UCSD-AML1 (cell line): ENCODE measurements at regions not wholly inside any gene's neighbourhood (a gene's known extent, or its start where the extent isn't known, plus 50 kb on each side); places are given as distances from the start of the nearest gene placed in this dataset.
"Not testable (repeated sequence)": the region's sequence is repeated elsewhere in the genome, so short reads cannot be mapped to it uniquely, and the experiment has no call there.

Experiments
- DNase-seq: peaks from one replicate; lab custom pipeline; 2025; ENCODE audit not compliant: unreplicated experiment; lab: John Stamatoyannopoulos, UW

GRCh38 chrX:69065451-69065850 is 99.8 kb downstream of the PJA1 start:
- no peak for DNase-seq

DNA sequence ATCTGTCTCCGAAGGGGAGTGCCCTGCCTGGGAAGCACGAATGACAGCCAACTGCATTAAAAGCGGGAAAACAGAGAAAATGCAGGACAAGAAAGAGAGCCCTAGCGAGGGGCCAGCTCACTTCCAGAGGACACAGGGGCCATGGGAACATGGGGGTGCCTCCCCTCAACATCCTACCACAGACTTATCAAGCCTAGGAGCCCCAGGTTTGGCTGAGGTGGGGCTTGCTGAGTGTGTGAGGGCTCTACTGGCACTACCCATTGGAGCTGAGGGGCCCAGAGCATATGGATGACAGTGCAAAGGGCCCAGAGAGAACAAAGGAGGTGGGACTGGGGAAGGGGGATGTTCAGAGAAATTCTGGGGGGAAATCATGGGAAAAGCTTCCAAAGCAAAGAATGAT is 101.8 kb downstream of the PJA1 start:
- DNase-seq = no peak

DNA sequence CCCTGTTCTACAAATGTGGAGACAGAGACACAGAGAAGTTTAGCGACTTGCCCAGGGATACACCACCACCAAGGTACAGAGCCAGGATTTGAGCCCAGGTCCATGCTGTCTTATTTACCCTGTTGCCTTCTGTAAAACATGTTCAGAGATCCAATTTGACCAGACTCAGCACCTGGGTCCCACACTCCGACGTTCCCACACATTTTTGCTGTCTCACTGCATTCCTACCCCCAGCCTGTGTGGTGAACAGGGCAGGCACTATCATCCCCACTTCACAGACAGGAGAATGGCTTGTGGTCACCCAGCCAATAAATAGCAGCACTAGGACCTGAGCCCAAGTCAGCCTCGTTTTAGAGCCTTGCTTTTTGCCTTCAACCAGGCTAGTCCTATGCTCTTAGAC is 102.8 kb downstream of the PJA1 start:
- no peak for DNase-seq

- DNase-seq = no peak
Measured at GRCh38 chrX:69060631-69061408, 104.4 kb downstream of the PJA1 start.

DNA sequence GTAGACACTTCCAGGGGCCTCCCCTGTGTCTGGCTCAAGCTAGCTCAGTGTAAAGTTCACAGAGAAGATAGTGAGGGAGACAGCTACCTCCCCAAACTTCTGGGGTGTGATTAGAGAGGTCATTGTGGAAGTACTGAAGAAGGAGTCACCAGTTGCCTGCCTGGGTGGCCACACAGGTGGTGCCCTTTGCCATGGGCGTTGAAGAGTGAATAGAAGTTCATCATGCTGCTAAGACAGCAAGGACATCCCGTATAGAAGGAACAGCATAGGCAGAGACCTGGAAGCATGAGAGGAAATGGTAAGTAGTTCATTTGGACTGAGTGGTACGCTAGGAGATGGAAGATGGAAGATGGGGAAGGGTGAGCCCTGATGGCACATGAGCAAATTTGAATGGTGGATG is 110.1 kb downstream of the PJA1 start:
- no peak for DNase-seq

GRCh38 chrX:69054497-69054896 is 110.8 kb downstream of the PJA1 start:
- DNase-seq = not testable (repeated sequence)

GRCh38 chrX:69051901-69052300 is 113.4 kb downstream of the PJA1 start:
- DNase-seq = no peak

DNA sequence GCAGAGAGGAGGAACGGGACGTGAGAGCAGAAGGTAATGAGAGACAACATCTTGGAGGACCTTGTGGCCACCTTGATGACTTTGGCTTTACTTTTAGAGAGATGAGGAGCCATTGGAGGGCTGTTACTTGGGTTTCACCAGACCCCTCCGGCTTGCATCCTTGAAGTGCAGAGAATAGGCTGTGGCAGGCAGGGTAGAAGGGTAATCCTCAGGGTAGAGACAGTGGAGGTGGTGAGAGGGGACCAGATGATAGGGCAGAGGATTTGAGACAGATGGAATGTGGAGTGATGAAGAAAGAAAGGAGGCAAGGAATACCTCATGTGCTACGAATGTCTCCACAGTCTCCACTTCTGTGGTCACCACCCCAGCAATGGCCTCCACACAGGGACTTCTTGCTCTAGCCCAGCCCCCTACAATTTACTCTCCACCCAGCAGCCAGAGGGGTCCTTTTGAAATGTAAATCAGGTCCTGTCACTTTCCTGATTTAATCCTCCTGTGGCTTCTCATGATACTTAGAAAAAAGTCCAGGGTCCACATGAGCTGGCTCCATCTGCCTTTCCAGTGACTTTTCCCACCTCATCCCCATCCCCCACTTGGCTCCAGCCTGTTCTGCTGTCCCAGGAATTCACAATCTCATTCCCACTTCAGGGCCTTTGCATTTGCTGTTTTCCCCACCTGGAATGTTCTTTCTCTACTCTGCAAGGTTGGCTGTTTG is 115.0 kb downstream of the PJA1 start:
- DNase-seq = no peak

DNA sequence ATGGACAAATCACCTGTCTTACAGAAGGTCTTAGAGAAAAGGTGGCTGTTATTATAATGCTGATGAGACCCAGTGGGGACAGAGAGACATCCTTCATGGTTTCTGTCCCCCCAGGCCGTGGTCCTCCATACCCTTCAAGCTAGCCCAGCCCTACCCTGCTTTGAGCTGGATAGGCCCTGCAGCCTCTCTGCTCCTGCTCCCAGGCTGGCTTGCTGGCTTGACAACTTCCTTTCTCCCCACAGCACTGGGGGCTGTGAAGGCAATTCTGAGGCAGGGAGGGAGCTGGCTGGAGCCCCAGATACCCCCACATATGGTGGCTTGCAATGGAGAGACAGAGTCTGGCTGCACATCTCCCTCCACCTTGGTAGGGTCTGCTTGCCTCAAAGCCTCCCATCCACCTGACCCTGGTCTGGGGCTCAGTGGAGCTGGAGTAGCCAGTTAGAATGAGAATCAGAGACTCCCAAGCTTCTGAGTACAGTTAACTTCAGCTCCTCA is 118.2 kb downstream of the PJA1 start:
- no peak for DNase-seq

- no peak for DNase-seq
Measured at GRCh38 chrX:69045616-69046345, 119.5 kb downstream of the PJA1 start.

- no peak for DNase-seq
Measured at GRCh38 chrX:69038816-69039215, 126.4 kb downstream of the PJA1 start.

- DNase-seq = no peak
Measured at GRCh38 chrX:69038188-69038587, 127.1 kb downstream of the PJA1 start.

DNA sequence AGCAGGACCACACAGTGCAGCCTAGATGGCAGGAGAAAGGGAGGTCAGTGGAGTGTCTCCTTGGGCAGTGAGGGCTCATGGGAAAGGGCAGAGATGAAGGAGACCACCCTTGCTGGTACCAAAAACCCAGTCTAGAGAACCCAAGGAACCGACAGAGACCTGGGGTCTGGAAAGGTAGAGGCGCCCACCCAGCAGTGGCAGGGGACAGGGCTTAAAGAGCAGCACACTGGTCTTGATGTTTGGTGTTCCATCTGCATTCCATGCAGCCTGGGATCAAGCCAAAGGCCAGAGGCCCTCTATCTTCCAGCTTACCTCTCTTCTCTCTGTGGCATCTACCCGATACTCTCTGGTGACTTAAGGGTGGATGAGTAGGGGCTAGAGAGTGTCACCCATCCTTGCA is 127.5 kb downstream of the PJA1 start:
- no peak for DNase-seq

DNA sequence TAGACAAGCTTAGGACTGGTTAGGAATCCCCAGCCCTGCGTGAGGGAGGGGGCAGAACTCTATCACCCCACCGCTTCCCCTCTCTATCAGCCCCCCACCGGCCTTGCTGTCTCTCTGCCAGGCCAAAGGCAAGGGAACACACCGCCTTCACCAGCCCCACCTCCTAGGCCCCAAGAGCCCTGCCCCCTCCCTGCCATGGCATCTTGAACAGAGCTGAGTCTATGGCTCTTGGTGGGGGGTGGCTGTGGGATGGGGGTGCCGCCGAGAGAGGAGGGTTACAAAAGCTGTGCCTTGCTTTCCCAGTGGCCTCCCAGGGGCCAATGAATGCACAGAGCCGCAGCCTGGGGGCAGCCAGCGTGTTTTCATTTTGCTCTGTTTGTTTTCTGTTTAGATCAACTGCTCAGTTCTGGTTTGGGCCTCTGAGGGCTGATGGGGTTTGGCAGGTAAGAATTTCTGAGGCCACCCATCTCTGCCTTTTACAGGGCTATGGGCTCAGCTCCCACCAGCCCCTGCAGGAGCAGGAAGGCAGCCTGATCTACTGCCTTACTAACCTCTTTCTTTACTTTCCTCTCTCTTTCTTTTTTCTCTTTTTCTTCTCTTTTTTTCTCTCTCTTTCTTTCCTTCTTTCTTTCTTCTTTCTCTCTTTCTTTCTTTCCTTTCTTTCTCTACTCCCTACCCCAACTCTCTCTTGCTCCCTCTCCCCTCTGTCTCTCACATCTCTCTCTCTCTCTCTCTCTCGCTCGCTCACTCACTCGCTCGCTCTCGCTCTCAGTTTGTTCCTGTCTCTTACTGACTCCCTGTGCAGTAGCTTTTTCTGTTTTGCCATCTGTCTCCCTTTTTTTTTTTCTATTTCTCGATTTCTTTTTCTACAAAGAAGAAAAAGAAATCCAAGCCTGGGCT is 128.3 kb downstream of the PJA1 start:
- DNase-seq = no peak

DNA sequence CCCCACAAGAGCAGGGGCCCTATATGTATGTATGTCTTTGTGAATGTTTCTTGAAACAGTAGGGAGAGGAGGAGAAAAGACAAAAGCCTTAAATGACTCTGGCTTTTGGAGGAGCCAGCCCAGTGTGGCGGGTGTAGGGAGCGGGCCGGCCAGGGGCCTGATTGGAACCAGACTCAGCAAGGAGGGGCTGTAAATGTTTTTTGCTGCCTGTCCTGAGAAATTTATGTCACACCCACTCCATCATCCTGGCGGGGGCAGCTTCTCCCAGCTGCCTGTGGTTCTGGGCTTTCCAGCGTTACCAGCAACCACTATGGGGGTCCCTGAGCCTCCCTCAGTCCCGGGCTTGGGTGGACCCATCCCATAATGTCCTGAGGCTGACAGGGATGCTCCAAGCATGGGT is 130.8 kb downstream of the PJA1 start:
- DNase-seq = no peak

- DNase-seq = no peak
Measured at GRCh38 chrX:69033936-69034335, 131.3 kb downstream of the PJA1 start.

DNA sequence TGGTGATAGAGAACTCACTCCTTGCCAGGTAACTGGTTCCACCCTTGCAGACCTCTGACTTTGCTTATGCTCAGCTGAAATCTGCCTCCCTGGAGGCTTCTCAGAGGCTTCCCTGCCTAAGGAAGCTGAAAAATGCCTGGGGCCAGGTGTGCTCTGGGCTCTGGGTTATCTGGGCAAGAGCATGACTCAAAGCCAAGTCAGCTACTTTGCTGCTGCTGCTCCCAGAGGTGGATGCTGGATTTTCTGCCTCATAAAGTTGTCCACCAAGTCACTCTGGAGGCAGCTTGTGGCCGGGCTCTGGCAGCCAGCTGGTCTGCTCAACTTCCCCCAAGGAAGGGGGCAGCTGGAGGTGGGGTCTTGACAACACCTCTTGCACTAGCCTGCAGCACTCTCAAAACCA is 132.7 kb downstream of the PJA1 start:
- DNase-seq = no peak

DNA sequence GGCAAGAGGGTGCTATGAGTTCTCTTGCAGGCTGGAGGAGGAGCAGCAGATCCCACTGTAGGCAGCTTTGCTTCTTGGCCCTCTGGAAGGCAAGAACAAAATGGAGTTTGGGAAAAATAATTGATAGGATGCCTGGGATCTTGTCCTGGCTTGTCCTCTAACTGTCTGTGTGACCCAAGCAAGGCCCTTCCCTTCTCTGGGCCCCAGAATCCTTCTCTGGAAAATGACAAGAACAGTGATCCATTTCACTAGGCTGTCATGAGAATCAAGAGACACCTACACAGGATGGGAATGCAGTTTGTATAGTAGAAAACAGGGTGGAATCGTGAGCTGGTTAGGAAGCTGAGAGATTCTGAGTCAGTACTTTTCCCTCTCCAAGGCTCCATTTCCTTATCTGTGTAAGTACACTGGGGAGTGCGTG is 133.3 kb downstream of the PJA1 start:
- DNase-seq = no peak

DNA sequence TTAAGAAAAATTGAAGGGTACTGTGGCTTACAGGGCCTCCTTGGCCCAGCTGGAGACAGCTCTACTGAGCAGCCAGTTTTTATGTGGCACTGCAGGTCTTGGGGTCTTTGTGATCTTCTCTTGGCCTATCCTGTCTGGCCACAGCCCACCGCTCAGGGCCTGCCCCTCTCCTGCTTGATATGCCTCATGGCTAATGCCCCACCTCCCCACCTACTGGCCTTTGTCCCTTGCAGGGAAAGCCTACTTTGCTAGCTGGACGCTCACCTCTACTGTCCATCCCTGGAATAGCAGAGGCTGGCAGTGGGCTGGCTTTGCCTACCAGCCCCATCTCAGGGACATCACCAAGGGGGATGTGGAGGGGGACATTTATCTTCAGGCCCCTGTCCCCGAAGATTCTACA is 134.1 kb downstream of the PJA1 start:
- DNase-seq = no peak

DNA sequence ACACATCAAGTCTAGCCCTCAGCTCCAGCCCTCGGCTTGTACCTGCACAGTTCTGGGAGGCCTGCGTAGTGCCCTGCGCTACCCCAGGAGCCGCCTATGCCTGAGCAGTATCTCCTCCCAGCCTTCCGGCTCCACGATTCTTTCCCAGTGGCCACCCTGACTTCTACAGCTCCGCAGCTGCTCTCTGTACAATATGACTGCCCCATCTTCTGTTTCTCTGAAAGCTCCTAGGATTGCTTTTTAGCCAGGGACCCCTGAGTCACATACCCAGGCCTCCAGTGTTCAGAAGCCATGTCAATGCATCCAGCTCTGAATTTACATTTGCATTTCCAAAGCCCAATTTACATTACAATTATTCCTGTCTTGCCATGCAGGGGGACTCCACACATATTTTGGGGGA is 135.5 kb downstream of the PJA1 start:
- no peak for DNase-seq

- no peak for DNase-seq
Measured at GRCh38 chrX:69028761-69029120, 136.5 kb downstream of the PJA1 start.
